UCSD-AML1 (cell line): ENCODE measurements at regions not wholly inside any gene's neighbourhood (a gene's known extent, or its start where the extent isn't known, plus 50 kb on each side); places are given as distances from the start of the nearest gene placed in this dataset.

ENCODE experiments used
- DNase-seq: peaks from one replicate; lab custom pipeline; 2025; ENCODE audit not compliant: unreplicated experiment; lab: John Stamatoyannopoulos, UW

- DNase-seq, result no peak
These were observed 228.4 kb downstream of the DIPK2A start for GRCh38 chr3:144200004-144200403.

GRCh38 chr3:144200466-144200865 is 228.8 kb downstream of the DIPK2A start:
- DNase-seq, result no peak

- DNase-seq, result no peak
These were observed 250.1 kb downstream of the DIPK2A start for GRCh38 chr3:144221761-144222160.

- no peak for DNase-seq
These were observed 257.7 kb downstream of the DIPK2A start for GRCh38 chr3:144229330-144229729.

GRCh38 chr3:144229953-144230352 is 258.3 kb downstream of the DIPK2A start:
- no peak for DNase-seq

- no peak for DNase-seq
These were observed 263.9 kb downstream of the DIPK2A start for GRCh38 chr3:144235489-144235888.

GRCh38 chr3:144237351-144237750 is 265.7 kb downstream of the DIPK2A start:
- no peak for DNase-seq

GRCh38 chr3:144241404-144241803 is 269.8 kb downstream of the DIPK2A start:
- DNase-seq, result no peak

- DNase-seq, result no peak
These were observed 271.1 kb downstream of the DIPK2A start for GRCh38 chr3:144242747-144243146.

- no peak for DNase-seq
These were observed 273.0 kb downstream of the DIPK2A start for GRCh38 chr3:144244662-144245061.

GRCh38 chr3:144252896-144253295 is 281.3 kb downstream of the DIPK2A start:
- no peak for DNase-seq

- DNase-seq, result no peak
These were observed 285.8 kb downstream of the DIPK2A start for GRCh38 chr3:144257381-144257780.

GRCh38 chr3:144259267-144259666 is 287.6 kb downstream of the DIPK2A start:
- DNase-seq, result no peak

- DNase-seq, result no peak
These were observed 292.1 kb downstream of the DIPK2A start for GRCh38 chr3:144263706-144264105.

GRCh38 chr3:144264350-144264749 is 292.7 kb downstream of the DIPK2A start:
- DNase-seq, result no peak

- DNase-seq, result no peak
These were observed 293.2 kb downstream of the DIPK2A start for GRCh38 chr3:144264794-144265193.

- DNase-seq, result no peak
These were observed 294.0 kb downstream of the DIPK2A start for GRCh38 chr3:144265542-144266100.

- peak; percentile 54 for DNase-seq
These were observed 298.5 kb downstream of the DIPK2A start for GRCh38 chr3:144270100-144270499.

GRCh38 chr3:144272680-144273079 is 301.1 kb downstream of the DIPK2A start:
- no peak for DNase-seq

- DNase-seq, result no peak
These were observed 302.0 kb downstream of the DIPK2A start for GRCh38 chr3:144273601-144274000.

- no peak for DNase-seq
These were observed 303.4 kb downstream of the DIPK2A start for GRCh38 chr3:144275005-144275404.

- DNase-seq, result no peak
These were observed 310.7 kb downstream of the DIPK2A start for GRCh38 chr3:144282313-144282712.

GRCh38 chr3:144286235-144286910 is 314.8 kb downstream of the DIPK2A start:
- no peak for DNase-seq
